ENCODE measurements at regions not wholly inside any gene's neighbourhood (a gene's known extent, or its start where the extent isn't known, plus 50 kb on each side); places are given as distances from the start of the nearest gene placed in this dataset.
A peak's percentile ranks its signal among the peaks of the same experiment; 100 is the strongest.

- H3K27me3 ChIP-seq (replicated peaks; ENCODE audit: control insufficient read depth, insufficient read depth, low read length) = no peaks in the 10 kb centered on the region
- POLR2A ChIA-PET = no interaction called here
- no peaks in the 10 kb centered on the region for H3K27me3 Mint-ChIP-seq (ENCODE audit: insufficient read depth, unreplicated experiment)
- H3K27ac Mint-ChIP-seq (ENCODE audit: unreplicated experiment) = no peak overlapping the region
- H3K4me1 Mint-ChIP-seq (ENCODE audit: low read depth, unreplicated experiment) = peaks cover 19% of the 10 kb centered on the region
- H3K36me3 Mint-ChIP-seq (ENCODE audit: insufficient read depth, unreplicated experiment) = no peaks in the 10 kb centered on the region
- peak in 1 of 2 experiments; percentile 10 for DNase-seq
- peaks cover 8% of the 10 kb centered on the region for H3K9me3 Mint-ChIP-seq (ENCODE audit: unreplicated experiment)
- H3K36me3 ChIP-seq (ENCODE audit: control insufficient read depth, insufficient read depth, low read length) = no peaks in the 10 kb centered on the region
- BruUV-seq (replicated peaks) = no TSS peak
- no peak overlapping the region for H3K4me3 Mint-ChIP-seq (ENCODE audit: unreplicated experiment)
- TF ChIP-seq, protein P1, sequence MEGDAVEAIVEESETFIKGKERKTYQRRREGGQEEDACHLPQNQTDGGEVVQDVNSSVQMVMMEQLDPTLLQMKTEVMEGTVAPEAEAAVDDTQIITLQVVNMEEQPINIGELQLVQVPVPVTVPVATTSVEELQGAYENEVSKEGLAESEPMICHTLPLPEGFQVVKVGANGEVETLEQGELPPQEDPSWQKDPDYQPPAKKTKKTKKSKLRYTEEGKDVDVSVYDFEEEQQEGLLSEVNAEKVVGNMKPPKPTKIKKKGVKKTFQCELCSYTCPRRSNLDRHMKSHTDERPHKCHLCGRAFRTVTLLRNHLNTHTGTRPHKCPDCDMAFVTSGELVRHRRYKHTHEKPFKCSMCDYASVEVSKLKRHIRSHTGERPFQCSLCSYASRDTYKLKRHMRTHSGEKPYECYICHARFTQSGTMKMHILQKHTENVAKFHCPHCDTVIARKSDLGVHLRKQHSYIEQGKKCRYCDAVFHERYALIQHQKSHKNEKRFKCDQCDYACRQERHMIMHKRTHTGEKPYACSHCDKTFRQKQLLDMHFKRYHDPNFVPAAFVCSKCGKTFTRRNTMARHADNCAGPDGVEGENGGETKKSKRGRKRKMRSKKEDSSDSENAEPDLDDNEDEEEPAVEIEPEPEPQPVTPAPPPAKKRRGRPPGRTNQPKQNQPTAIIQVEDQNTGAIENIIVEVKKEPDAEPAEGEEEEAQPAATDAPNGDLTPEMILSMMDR (IDR thresholded peaks at IDR 0.05; ENCODE audit: insufficient read depth in 1 of 2, low read depth in 1 of 2, low read length in 1 of 2, severe bottlenecking in 1 of 2, unreplicated experiment in 1 of 2) = no peak
- intact Hi-C loops (cut with micrococcal nuclease; ENCODE audit: unreplicated experiment) = no loop called here
- H3K9me3 ChIP-seq = no peaks in the 10 kb centered on the region
- no peak overlapping the region for H3K4me3 ChIP-seq (ENCODE audit: low read depth, low read length)
- CTCF ChIA-PET = no interaction called here
- peaks cover 10% of the 10 kb centered on the region for H3K4me1 ChIP-seq
Measured at GRCh38 chr6:14571746-14572145, 454.2 kb downstream of the CD83 start.

DNA sequence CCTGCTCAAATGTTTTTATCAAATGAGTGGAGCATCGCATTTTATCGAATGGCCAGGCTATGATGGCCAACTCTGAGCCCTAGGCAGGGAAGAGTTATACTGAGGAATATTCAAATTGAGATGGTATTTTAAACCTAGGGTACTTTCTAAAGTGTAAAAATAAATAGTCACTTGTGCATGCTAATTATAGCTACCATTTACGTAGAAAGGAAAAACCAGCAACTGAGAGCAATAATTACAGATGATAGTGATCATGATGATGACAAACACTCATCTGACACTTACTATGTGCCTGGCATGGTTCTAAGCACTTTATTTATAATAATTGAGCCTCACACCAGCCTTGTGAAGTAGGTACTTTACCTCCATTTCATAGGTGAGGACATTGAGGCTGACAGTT lies 455.7 kb downstream of the CD83 start:
- peaks cover 2% of the 10 kb centered on the region for H3K27me3 Mint-ChIP-seq (ENCODE audit: insufficient read depth, unreplicated experiment)
- peaks cover 5% of the 10 kb centered on the region for H3K9me3 Mint-ChIP-seq (ENCODE audit: unreplicated experiment)
- H3K27me3 ChIP-seq (replicated peaks; ENCODE audit: control insufficient read depth, insufficient read depth, low read length) = no peaks in the 10 kb centered on the region
- TF ChIP-seq, protein P1 (IDR thresholded peaks at IDR 0.05; ENCODE audit: insufficient read depth in 1 of 2, low read depth in 1 of 2, low read length in 1 of 2, severe bottlenecking in 1 of 2, unreplicated experiment in 1 of 2) = no peak
- H3K4me1 Mint-ChIP-seq (ENCODE audit: low read depth, unreplicated experiment) = peaks cover 12% of the 10 kb centered on the region
- ChIA-PET POLR2A (no interaction called here), CTCF (no interaction called here)
- no peaks in the 10 kb centered on the region for H3K9me3 ChIP-seq
- DNase-seq = no peak
- no peak overlapping the region for H3K27ac Mint-ChIP-seq (ENCODE audit: unreplicated experiment)
- intact Hi-C loops (cut with micrococcal nuclease; ENCODE audit: unreplicated experiment) = no loop called here
- H3K4me1 ChIP-seq = peaks cover 3% of the 10 kb centered on the region
- H3K4me3 ChIP-seq (ENCODE audit: low read depth, low read length) = no peak overlapping the region
- no TSS peak for BruUV-seq (replicated peaks)
- H3K36me3 Mint-ChIP-seq (ENCODE audit: insufficient read depth, unreplicated experiment) = no peaks in the 10 kb centered on the region
- no peak overlapping the region for H3K4me3 Mint-ChIP-seq (ENCODE audit: unreplicated experiment)
- H3K36me3 ChIP-seq (ENCODE audit: control insufficient read depth, insufficient read depth, low read length) = no peaks in the 10 kb centered on the region

GRCh38 chr6:14573703-14574290 lies 456.2 kb downstream of the CD83 start:
- Histone ChIP-seq H3K9me3 (no peaks in the 10 kb centered on the region), H3K4me3 (ENCODE audit: low read depth, low read length) (no peak overlapping the region), H3K4me1 (no peaks in the 10 kb centered on the region; the same call in 1 of the 2 replicates), H3K27me3 (replicated peaks; ENCODE audit: control insufficient read depth, insufficient read depth, low read length) (no peaks in the 10 kb centered on the region), H3K36me3 (ENCODE audit: control insufficient read depth, insufficient read depth, low read length) (no peaks in the 10 kb centered on the region)
- ChIA-PET CTCF (no interaction called here), POLR2A (no interaction called here)
- no TSS peak for BruUV-seq (replicated peaks)
- no peak for DNase-seq
- Mint-ChIP-seq H3K4me3 (ENCODE audit: unreplicated experiment) (no peak overlapping the region), H3K27ac (ENCODE audit: unreplicated experiment) (no peak overlapping the region), H3K9me3 (ENCODE audit: unreplicated experiment) (no peaks in the 10 kb centered on the region), H3K4me1 (ENCODE audit: low read depth, unreplicated experiment) (peaks cover 7% of the 10 kb centered on the region), H3K27me3 (ENCODE audit: insufficient read depth, unreplicated experiment) (peaks cover 2% of the 10 kb centered on the region), H3K36me3 (ENCODE audit: insufficient read depth, unreplicated experiment) (no peaks in the 10 kb centered on the region)
- intact Hi-C loops (cut with micrococcal nuclease; ENCODE audit: unreplicated experiment) = no loop called here
- TF ChIP-seq, protein P1 (IDR thresholded peaks at IDR 0.05; ENCODE audit: insufficient read depth in 1 of 2, low read depth in 1 of 2, low read length in 1 of 2, severe bottlenecking in 1 of 2, unreplicated experiment in 1 of 2) = no peak

All from Caco-2 (cell line).